ENCODE measurements at regions not wholly inside any gene's neighbourhood (a gene's known extent, or its start where the extent isn't known, plus 50 kb on each side); places are given as distances from the start of the nearest gene placed in this dataset.
A peak's percentile ranks its signal among the peaks of the same experiment; 100 is the strongest.
"Not testable (repeated sequence)": the region's sequence is repeated elsewhere in the genome, so short reads cannot be mapped to it uniquely, and the experiment has no call there.

- ATAC-seq (no peak), DNase-seq (ENCODE audit: low spot score) (no peak)
- Mint-ChIP-seq H3K9me3 (no peaks in the 10 kb centered on the region), H3K4me1 (ENCODE audit: low read depth in 2 of 2) (no peaks in the 10 kb centered on the region), H3K36me3 (no peaks in the 10 kb centered on the region), H3K27ac (no peak overlapping the region), H3K27me3 (peaks cover 0 to 2% of the 10 kb centered on the region in 2 donors), H3K4me3 (no peak overlapping the region)
Observed at GRCh38 chr3:189375532-189375931, 203.8 kb downstream of the TPRG1 start.

GRCh38 chr3:189383630-189384029 lies 211.9 kb downstream of the TPRG1 start:
- no peaks in the 10 kb centered on the region for H3K27me3 Mint-ChIP-seq
- no peak overlapping the region for H3K4me3 Mint-ChIP-seq
- no peak overlapping the region for H3K27ac Mint-ChIP-seq
- ATAC-seq, result no peak
- no peaks in the 10 kb centered on the region for H3K36me3 Mint-ChIP-seq
- H3K9me3 Mint-ChIP-seq, result no peaks in the 10 kb centered on the region
- H3K4me1 Mint-ChIP-seq (ENCODE audit: low read depth in 2 of 2), result no peaks in the 10 kb centered on the region
- no peak for DNase-seq (ENCODE audit: low spot score)

DNA sequence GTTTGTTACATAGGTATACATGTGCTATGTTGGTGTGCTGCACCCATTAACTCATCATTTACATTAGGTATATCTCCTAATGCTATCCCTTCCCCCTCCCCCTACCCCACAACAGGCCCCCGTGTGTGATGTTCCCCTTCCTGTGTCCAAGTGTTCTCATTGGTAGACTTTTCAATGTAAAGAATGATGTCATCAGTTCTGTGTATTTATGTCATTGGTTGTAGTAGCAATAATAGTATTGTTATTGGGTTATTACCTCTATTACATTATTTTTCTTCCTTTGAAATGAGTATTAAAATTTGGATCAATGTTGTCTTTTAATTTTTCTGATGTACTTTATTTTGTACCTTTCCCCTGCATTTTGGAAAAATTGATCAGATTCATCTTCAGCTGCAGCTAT lies 214.1 kb downstream of the TPRG1 start:
- H3K27me3 Mint-ChIP-seq; H3K4me3 Mint-ChIP-seq; H3K4me1 Mint-ChIP-seq (ENCODE audit: low read depth in 2 of 2); H3K27ac Mint-ChIP-seq; ATAC-seq; DNase-seq (ENCODE audit: low spot score); H3K9me3 Mint-ChIP-seq; H3K36me3 Mint-ChIP-seq: not testable (repeated sequence)

GRCh38 chr3:189386739-189387138 lies 215.0 kb downstream of the TPRG1 start:
- Mint-ChIP-seq H3K27me3 (no peaks in the 10 kb centered on the region), H3K4me1 (ENCODE audit: low read depth in 2 of 2) (no peaks in the 10 kb centered on the region), H3K27ac (no peak overlapping the region)

GRCh38 chr3:189389346-189389745 lies 217.6 kb downstream of the TPRG1 start:
- Mint-ChIP-seq H3K4me3 (no peak overlapping the region), H3K27me3 (no peaks in the 10 kb centered on the region), H3K36me3 (no peaks in the 10 kb centered on the region), H3K9me3 (no peaks in the 10 kb centered on the region), H3K27ac (no peak overlapping the region), H3K4me1 (ENCODE audit: low read depth in 2 of 2) (peaks cover 0 to 9% of the 10 kb centered on the region in 2 donors)
- DNase-seq (ENCODE audit: low spot score), result no peak
- ATAC-seq, result no peak

More at GRCh38 chr3:189386739-189387138, 215.0 kb downstream of the TPRG1 start:
- H3K4me3 Mint-ChIP-seq, result no peak overlapping the region
- ATAC-seq (no peak), DNase-seq (ENCODE audit: low spot score) (no peak)
- H3K9me3 Mint-ChIP-seq, result no peaks in the 10 kb centered on the region
- H3K36me3 Mint-ChIP-seq, result no peaks in the 10 kb centered on the region

GRCh38 chr3:189393598-189393997 lies 221.8 kb downstream of the TPRG1 start:
- Mint-ChIP-seq H3K4me3 (peak overlapping the region; percentile 20), H3K36me3 (no peaks in the 10 kb centered on the region), H3K9me3 (no peaks in the 10 kb centered on the region), H3K4me1 (ENCODE audit: low read depth in 2 of 2) (peaks cover 0 to 21% of the 10 kb centered on the region in 2 donors), H3K27me3 (no peaks in the 10 kb centered on the region), H3K27ac (peak overlapping the region in 1 of 2 donors; percentile 81)
- DNase-seq (ENCODE audit: low spot score) (no peak), ATAC-seq (peak; percentile 61 to 79)

GRCh38 chr3:189394599-189395121 lies 222.9 kb downstream of the TPRG1 start:
- Mint-ChIP-seq H3K9me3 (no peaks in the 10 kb centered on the region), H3K4me3 (peak overlapping the region; percentile 16), H3K4me1 (ENCODE audit: low read depth in 2 of 2) (peaks cover 0 to 21% of the 10 kb centered on the region in 2 donors), H3K27me3 (no peaks in the 10 kb centered on the region), H3K27ac (peak overlapping the region in 1 of 2 donors; percentile 81), H3K36me3 (no peaks in the 10 kb centered on the region)
- peak in 1 of 2 donors; percentile 78 for ATAC-seq
- DNase-seq (ENCODE audit: low spot score), result no peak

DNA sequence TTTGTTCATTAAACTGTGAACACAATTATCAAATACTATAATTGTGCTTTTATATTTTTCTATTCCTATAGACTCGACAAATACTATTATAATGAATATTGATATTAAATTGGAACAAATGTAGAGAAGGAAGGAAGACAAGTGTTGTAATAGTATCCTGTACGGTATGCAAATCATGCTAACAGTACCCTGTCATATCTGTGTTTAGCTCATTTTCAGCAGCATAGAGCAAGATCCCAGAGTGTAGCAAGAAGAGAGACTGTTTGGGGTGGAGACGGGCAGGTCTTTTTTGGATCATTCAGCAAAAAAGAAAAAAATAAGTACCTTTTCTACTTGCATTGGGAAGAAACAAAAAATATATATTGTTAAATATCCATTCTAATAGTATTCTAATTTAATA lies 224.1 kb downstream of the TPRG1 start:
- no peaks in the 10 kb centered on the region for H3K27me3 Mint-ChIP-seq
- no peak for ATAC-seq
- no peaks in the 10 kb centered on the region for H3K36me3 Mint-ChIP-seq

DNA sequence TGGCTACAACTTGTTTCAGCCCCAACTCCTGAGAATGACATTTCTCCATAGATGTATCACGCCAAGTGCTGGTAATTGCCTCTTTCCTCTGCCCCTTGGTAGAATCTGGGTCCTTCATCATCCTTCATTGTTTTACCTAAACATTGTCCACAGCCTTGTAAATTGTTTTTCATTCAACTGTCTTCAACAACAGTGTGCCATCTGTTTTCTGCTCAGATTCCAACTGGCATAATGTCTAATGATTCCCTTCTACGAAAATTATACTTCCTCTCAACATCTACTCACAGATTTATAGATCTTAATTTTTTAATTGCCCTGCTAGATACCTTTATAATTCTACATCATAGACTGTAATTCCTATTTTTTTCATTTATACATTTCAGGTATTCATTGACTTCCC lies 226.9 kb downstream of the TPRG1 start:
- H3K27ac Mint-ChIP-seq, result no peak overlapping the region
- H3K9me3 Mint-ChIP-seq, result no peaks in the 10 kb centered on the region
- H3K4me3 Mint-ChIP-seq, result no peak overlapping the region
- H3K36me3 Mint-ChIP-seq, result no peaks in the 10 kb centered on the region
- ATAC-seq, result no peak
- no peak for DNase-seq (ENCODE audit: low spot score)
- peaks cover 0 to 18% of the 10 kb centered on the region in 2 donors for H3K4me1 Mint-ChIP-seq (ENCODE audit: low read depth in 2 of 2)
- no peaks in the 10 kb centered on the region for H3K27me3 Mint-ChIP-seq

More for the DNA sequence above, 224.1 kb downstream of the TPRG1 start:
- DNase-seq (ENCODE audit: low spot score), result no peak
- H3K4me1 Mint-ChIP-seq (ENCODE audit: low read depth in 2 of 2), result peaks cover 0 to 21% of the 10 kb centered on the region in 2 donors
- H3K4me3 Mint-ChIP-seq, result peak overlapping the region; percentile 16
- no peaks in the 10 kb centered on the region for H3K9me3 Mint-ChIP-seq
- H3K27ac Mint-ChIP-seq, result peak overlapping the region in 1 of 2 donors; percentile 81

GRCh38 chr3:189401196-189401595 lies 229.4 kb downstream of the TPRG1 start:
- no peaks in the 10 kb centered on the region for H3K9me3 Mint-ChIP-seq
- H3K4me1 Mint-ChIP-seq (ENCODE audit: low read depth in 2 of 2), result peaks cover 0 to 5% of the 10 kb centered on the region in 2 donors

GRCh38 chr3:189403194-189403593 lies 228.0 kb upstream of the TP63 start:
- no peaks in the 10 kb centered on the region for H3K9me3 Mint-ChIP-seq
- no peaks in the 10 kb centered on the region for H3K27me3 Mint-ChIP-seq
- peaks cover 0 to 5% of the 10 kb centered on the region in 2 donors for H3K4me1 Mint-ChIP-seq (ENCODE audit: low read depth in 2 of 2)
- ATAC-seq, result no peak
- no peak for DNase-seq (ENCODE audit: low spot score)
- H3K36me3 Mint-ChIP-seq, result no peaks in the 10 kb centered on the region
- no peak overlapping the region for H3K27ac Mint-ChIP-seq
- H3K4me3 Mint-ChIP-seq, result no peak overlapping the region

More at GRCh38 chr3:189401196-189401595, 229.4 kb downstream of the TPRG1 start:
- no peak for DNase-seq (ENCODE audit: low spot score)
- H3K36me3 Mint-ChIP-seq, result no peaks in the 10 kb centered on the region
- no peak overlapping the region for H3K4me3 Mint-ChIP-seq
- no peaks in the 10 kb centered on the region for H3K27me3 Mint-ChIP-seq
- H3K27ac Mint-ChIP-seq, result no peak overlapping the region
- ATAC-seq, result no peak

- Mint-ChIP-seq H3K4me3 (no peak overlapping the region), H3K4me1 (ENCODE audit: low read depth in 2 of 2) (peaks cover 0 to 5% of the 10 kb centered on the region in 2 donors), H3K36me3 (no peaks in the 10 kb centered on the region), H3K9me3 (no peaks in the 10 kb centered on the region), H3K27me3 (no peaks in the 10 kb centered on the region), H3K27ac (no peak overlapping the region)
- no peak for ATAC-seq
- DNase-seq (ENCODE audit: low spot score), result no peak
Observed at GRCh38 chr3:189404024-189404423, 227.2 kb upstream of the TP63 start.

- no peaks in the 10 kb centered on the region for H3K9me3 Mint-ChIP-seq
Observed at GRCh38 chr3:189404797-189405484, 226.2 kb upstream of the TP63 start.

GRCh38 chr3:189406148-189406547 lies 225.0 kb upstream of the TP63 start:
- no peaks in the 10 kb centered on the region for H3K9me3 Mint-ChIP-seq
- DNase-seq (ENCODE audit: low spot score) (no peak), ATAC-seq (no peak)
- no peak overlapping the region for H3K27ac Mint-ChIP-seq
- peaks cover 0 to 5% of the 10 kb centered on the region in 2 donors for H3K4me1 Mint-ChIP-seq (ENCODE audit: low read depth in 2 of 2)
- H3K27me3 Mint-ChIP-seq, result peaks cover 3 to 5% of the 10 kb centered on the region in 2 donors
- no peak overlapping the region for H3K4me3 Mint-ChIP-seq
- H3K36me3 Mint-ChIP-seq, result no peaks in the 10 kb centered on the region

More at GRCh38 chr3:189404797-189405484, 226.2 kb upstream of the TP63 start:
- H3K27ac Mint-ChIP-seq, result no peak overlapping the region
- ATAC-seq, result no peak
- H3K4me3 Mint-ChIP-seq, result no peak overlapping the region
- no peak for DNase-seq (ENCODE audit: low spot score)
- H3K4me1 Mint-ChIP-seq (ENCODE audit: low read depth in 2 of 2), result peaks cover 0 to 5% of the 10 kb centered on the region in 2 donors
- no peaks in the 10 kb centered on the region for H3K36me3 Mint-ChIP-seq
- no peaks in the 10 kb centered on the region for H3K27me3 Mint-ChIP-seq
